Keratinocyte (primary cell): ENCODE measurements at regions not wholly inside any gene's neighbourhood (a gene's known extent, or its start where the extent isn't known, plus 50 kb on each side); places are given as distances from the start of the nearest gene placed in this dataset.

Source experiments
- EZH2 ChIP-seq: IDR thresholded peaks from one replicate; pipeline ENCODE4 v1.6.1; 2012; ENCODE audit warnings: inconsistent platforms, mild to moderate bottlenecking, low read length, moderate library complexity
- TF ChIP-seq, protein P1 (sequence below), 3 experiments: IDR thresholded peaks in 1 of 3; conservative IDR thresholded peaks in 1 of 3; optimal IDR thresholded peaks in 1 of 3; 2 replicates in 2 of 3; 3 replicates in 1 of 3; pipeline versions ENCODE3 to v1.5.1; 2011; ENCODE audit warnings: low read length in 3 of 3, mild to moderate bottlenecking in 3 of 3, moderate library complexity in 2 of 3, control low read depth in 1 of 3, inconsistent platforms in 1 of 3; ENCODE audit not compliant: insufficient read depth in 2 of 3; ENCODE audit errors: extremely low read depth in 1 of 3

DNA sequence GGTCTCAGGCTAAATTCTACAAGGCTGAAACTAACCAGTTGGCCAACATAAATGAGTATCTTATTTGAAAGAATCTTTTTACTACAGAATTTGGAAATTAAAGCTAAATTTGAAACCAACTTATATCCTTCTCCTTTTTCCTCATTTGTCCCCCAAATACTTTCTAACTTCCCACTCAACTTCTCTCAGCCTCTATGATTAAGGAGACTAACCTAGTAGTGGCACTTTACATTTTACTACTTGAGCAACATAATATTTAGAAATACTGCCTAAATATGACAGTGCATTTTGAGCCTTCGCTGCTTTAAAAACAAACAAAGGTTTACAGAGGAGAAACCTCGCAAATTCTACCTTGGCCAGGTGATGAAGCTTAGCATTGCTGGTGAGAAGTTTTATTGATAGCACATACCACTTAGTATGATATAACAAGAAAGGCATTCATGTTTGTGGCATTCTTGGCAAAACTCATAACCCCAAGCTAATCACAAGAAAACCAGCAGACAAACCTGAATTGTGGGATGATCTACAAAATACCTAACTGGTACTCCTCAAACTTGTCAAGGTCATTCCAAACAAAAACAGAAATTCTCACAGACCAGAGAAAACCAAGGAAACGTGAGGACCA lies 432.1 kb upstream of the CFAP20DC start:
- TF ChIP-seq, protein P1, sequence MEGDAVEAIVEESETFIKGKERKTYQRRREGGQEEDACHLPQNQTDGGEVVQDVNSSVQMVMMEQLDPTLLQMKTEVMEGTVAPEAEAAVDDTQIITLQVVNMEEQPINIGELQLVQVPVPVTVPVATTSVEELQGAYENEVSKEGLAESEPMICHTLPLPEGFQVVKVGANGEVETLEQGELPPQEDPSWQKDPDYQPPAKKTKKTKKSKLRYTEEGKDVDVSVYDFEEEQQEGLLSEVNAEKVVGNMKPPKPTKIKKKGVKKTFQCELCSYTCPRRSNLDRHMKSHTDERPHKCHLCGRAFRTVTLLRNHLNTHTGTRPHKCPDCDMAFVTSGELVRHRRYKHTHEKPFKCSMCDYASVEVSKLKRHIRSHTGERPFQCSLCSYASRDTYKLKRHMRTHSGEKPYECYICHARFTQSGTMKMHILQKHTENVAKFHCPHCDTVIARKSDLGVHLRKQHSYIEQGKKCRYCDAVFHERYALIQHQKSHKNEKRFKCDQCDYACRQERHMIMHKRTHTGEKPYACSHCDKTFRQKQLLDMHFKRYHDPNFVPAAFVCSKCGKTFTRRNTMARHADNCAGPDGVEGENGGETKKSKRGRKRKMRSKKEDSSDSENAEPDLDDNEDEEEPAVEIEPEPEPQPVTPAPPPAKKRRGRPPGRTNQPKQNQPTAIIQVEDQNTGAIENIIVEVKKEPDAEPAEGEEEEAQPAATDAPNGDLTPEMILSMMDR (optimal IDR thresholded peaks at IDR 0.05 in 1 of 3, IDR thresholded peaks at IDR 0.05 in 1 of 3, conservative IDR thresholded peaks at IDR 0.05 in 1 of 3; ENCODE audit: extremely low read depth in 1 of 3, insufficient read depth in 2 of 3, low read length in 3 of 3): no peak
- no peak for TF ChIP-seq EZH2
